Adipocyte (in vitro differentiated cells): ENCODE measurements at regions not wholly inside any gene's neighbourhood (a gene's known extent, or its start where the extent isn't known, plus 50 kb on each side); places are given as distances from the start of the nearest gene placed in this dataset.
"Not testable (repeated sequence)": the region's sequence is repeated elsewhere in the genome, so short reads cannot be mapped to it uniquely, and the experiment has no call there.

ENCODE experiments used
- DNase-seq: peaks from one replicate; pipeline ENCODE4 v3.0.0-alpha.2; 2015; ENCODE audit warnings: low read depth
- H3K27me3 ChIP-seq: replicated peaks from 2 replicates; pipeline ENCODE4 v1.7.0; 2013; ENCODE audit warnings: mild to moderate bottlenecking, low read length, moderate library complexity; ENCODE audit not compliant: control insufficient read depth, insufficient read depth
- H3K36me3 ChIP-seq: 2 replicates; pipeline ENCODE4 v1.7.0; 2013; ENCODE audit warnings: low read length, mild to moderate bottlenecking, moderate library complexity; ENCODE audit not compliant: control insufficient read depth, insufficient read depth, severe bottlenecking
- H3K4me1 ChIP-seq: 2 replicates; pipeline ENCODE4 v1.7.0; 2013; ENCODE audit warnings: mild to moderate bottlenecking, low read length, moderate library complexity; ENCODE audit not compliant: control insufficient read depth, insufficient read depth
- H3K4me3 ChIP-seq: 2 replicates; pipeline ENCODE4 v1.7.0; 2013; ENCODE audit warnings: mild to moderate bottlenecking, low read length, moderate library complexity
- H3K9ac ChIP-seq: 2 replicates; pipeline ENCODE4 v1.7.0; 2013; ENCODE audit warnings: mild to moderate bottlenecking, low read length, moderate library complexity
- H3K9me3 ChIP-seq: 2 replicates; pipeline ENCODE4 v1.7.0; 2013; ENCODE audit warnings: mild to moderate bottlenecking, low read length, moderate library complexity; ENCODE audit not compliant: control insufficient read depth

DNA sequence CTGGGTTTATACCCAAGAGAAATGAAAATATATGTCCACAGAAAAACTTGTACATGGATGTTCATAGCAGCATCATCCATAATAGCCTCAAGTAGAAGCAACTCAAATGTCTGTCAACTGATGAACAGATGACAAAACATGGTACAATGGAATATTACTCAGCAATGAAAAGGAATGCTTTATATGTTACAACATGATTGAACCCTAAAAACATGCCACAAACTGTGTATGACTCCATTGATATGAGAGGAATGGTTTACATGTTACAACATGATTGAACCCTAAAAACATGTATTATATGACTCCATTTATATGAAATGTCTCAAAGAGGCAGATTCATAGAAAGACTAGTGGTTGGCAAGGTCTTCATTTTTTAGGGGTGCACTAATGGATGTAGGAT lies 104.8 kb downstream of the LAT start:
- H3K9me3 ChIP-seq, H3K36me3 ChIP-seq, H3K4me3 ChIP-seq, H3K9ac ChIP-seq, H3K27me3 ChIP-seq, DNase-seq, H3K4me1 ChIP-seq: not testable (repeated sequence)

DNA sequence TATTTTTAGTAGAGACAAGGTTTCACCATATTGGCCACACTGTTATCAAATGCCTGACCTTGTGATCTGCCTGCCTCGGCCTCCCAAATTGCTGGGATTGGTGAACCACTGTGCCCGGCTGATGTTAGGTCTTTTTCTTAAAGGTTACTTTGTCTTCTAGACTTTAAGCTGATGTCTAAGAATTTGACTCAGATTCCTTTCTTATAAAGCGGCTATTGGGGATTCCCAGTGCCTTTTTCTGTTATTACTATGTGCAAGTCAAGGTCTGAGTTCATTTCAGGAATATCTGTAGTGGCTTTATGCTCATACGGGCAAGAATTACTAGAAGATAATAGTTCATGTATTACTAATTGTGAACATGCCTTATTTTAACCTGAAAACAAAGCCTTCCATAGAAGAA lies 102.8 kb downstream of the LAT start:
- not testable (repeated sequence) for H3K4me1 ChIP-seq, H3K9ac ChIP-seq, H3K27me3 ChIP-seq, H3K36me3 ChIP-seq, H3K4me3 ChIP-seq, H3K9me3 ChIP-seq, DNase-seq

- not testable (repeated sequence) for H3K9ac ChIP-seq, H3K36me3 ChIP-seq, H3K9me3 ChIP-seq, H3K27me3 ChIP-seq, H3K4me1 ChIP-seq
- H3K4me3 ChIP-seq, result peak overlapping the region; percentile 56
- peak; percentile 32 for DNase-seq
Measured at GRCh38 chr16:29081829-29082639, 97.2 kb downstream of the LAT start.

DNA sequence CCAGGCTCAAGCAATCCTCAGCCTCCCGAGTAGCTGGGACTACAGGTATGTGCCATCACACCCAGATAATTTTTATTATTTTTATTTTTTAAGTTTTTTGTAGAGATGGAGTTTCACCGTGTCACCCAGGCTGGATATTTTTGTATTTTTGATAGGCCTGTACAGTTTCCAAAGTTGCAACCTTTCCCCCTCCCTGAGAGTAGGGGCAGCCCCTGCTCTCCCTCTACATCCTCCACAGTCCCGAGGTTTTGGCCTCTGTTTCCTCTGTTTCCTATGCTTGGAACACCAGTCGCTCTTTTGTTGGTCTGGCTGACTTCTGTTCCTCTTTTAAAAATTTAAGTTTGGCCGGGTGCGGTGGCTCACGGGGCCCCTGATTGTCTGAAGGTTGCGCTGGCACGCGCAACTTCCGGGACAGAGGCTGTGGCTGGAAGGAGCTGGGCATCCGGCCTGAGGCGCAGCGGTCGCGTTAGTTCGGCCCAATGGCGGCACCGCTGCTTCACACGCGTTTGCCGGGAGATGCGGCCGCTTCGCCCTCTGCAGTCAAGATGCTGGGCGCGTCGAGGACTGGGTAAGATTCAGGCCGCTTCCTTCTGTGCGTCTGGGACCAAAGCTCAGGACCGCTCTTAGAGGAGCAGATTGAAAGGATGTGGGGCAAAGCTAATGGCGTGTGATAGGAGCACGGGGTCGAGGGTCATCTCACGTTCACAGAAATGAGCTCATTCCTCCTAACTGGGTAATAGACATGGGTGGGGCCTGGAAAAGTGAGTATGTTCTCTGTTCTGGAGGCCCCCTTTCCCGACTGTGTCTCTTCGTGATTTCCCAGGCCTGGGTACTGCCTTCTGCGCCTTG lies 89.9 kb downstream of the LAT start:
- H3K36me3 ChIP-seq, H3K27me3 ChIP-seq, H3K4me1 ChIP-seq, DNase-seq, H3K9me3 ChIP-seq: not testable (repeated sequence)
- Histone ChIP-seq H3K4me3 (peak overlapping the region; percentile 80), H3K9ac (peak overlapping the region; percentile 80)

- not testable (repeated sequence) for H3K27me3 ChIP-seq, H3K9ac ChIP-seq, H3K4me1 ChIP-seq, H3K36me3 ChIP-seq, DNase-seq, H3K4me3 ChIP-seq, H3K9me3 ChIP-seq
Measured at GRCh38 chr16:29062235-29062634, 77.4 kb downstream of the LAT start.

DNA sequence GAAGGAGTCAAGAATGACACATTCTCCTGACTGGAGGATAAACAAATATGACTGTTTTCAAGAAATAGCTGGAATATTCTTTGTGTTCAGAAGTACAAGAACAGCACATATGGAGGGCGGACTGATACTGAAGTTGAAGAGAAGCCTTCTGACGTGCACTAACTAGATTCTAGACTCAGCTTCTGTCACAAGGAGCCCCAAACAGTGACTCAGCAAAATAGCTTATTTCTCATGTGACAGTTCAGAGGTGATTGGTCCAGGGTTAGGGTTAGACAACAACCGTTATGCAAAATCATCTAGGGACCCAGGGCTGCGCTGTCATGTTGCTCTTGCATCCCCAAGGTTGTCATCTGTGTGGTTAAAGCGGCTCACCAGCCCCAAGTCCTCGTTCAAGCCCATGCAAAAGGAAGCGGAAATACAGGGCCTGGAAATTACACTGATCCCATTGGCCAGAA lies 76.6 kb downstream of the LAT start:
- not testable (repeated sequence) for H3K4me3 ChIP-seq, DNase-seq, H3K9ac ChIP-seq, H3K4me1 ChIP-seq, H3K27me3 ChIP-seq, H3K36me3 ChIP-seq, H3K9me3 ChIP-seq

- not testable (repeated sequence) for DNase-seq, H3K9ac ChIP-seq
Measured at GRCh38 chr16:29060022-29060810, 75.4 kb downstream of the LAT start.

GRCh38 chr16:29059575-29059974 lies 74.7 kb downstream of the LAT start:
- H3K4me1 ChIP-seq, result not testable (repeated sequence)

More at GRCh38 chr16:29060022-29060810, 75.4 kb downstream of the LAT start:
- not testable (repeated sequence) for H3K9me3 ChIP-seq, H3K36me3 ChIP-seq, H3K27me3 ChIP-seq, H3K4me3 ChIP-seq, H3K4me1 ChIP-seq

More at GRCh38 chr16:29059575-29059974, 74.7 kb downstream of the LAT start:
- not testable (repeated sequence) for H3K4me3 ChIP-seq, H3K9ac ChIP-seq, H3K36me3 ChIP-seq, DNase-seq, H3K27me3 ChIP-seq, H3K9me3 ChIP-seq
